Thoracic aorta (tissue), 2 donors: ENCODE measurements at regions not wholly inside any gene's neighbourhood (a gene's known extent, or its start where the extent isn't known, plus 50 kb on each side); places are given as distances from the start of the nearest gene placed in this dataset.

ENCODE experiments used
- ATAC-seq: fragments of 150-250 bp; one replicate; pipeline ENCODE4 v1.8.0; 2017; ENCODE audit warnings: low read depth; ENCODE audit not compliant: insufficient number of reproducible peaks, low FRiP score
- DNase-seq: peaks from one replicate; pipeline ENCODE4 v3.0.0-alpha.2; 2020; ENCODE audit warnings: low spot score
- H3K27ac ChIP-seq, 2 donors: fragments of 200-600 bp; sonication (generic); 1 replicate in 1 of 2; 2 replicates in 1 of 2; pipeline ENCODE4 v1.5.1; 2016; ENCODE audit warnings: mild to moderate bottlenecking in 2 of 2, moderate library complexity in 2 of 2
- H3K27me3 ChIP-seq: fragments of 200-600 bp; sonication (generic); replicated peaks from 2 replicates; pipeline ENCODE4 v1.6.0; 2016; ENCODE audit warnings: mild to moderate bottlenecking; ENCODE audit not compliant: insufficient read depth
- H3K36me3 ChIP-seq: fragments of 200-600 bp; sonication (generic); one replicate; pipeline ENCODE4 v1.5.1; 2016
- H3K4me1 ChIP-seq, 2 donors: fragments of 200-600 bp; sonication (generic); 1 replicate in 1 of 2; 2 replicates in 1 of 2; pipeline versions ENCODE4 v1.5.1 to v1.6.0; 2016; ENCODE audit warnings: low read depth in 2 of 2, mild to moderate bottlenecking in 1 of 2; ENCODE audit not compliant: control insufficient read depth in 1 of 2
- H3K4me3 ChIP-seq: fragments of 200-600 bp; sonication (generic); 2 replicates; pipeline ENCODE4 v1.5.1; 2016; ENCODE audit warnings: mild to moderate bottlenecking
- H3K9me3 ChIP-seq: fragments of 200-600 bp; sonication (generic); 2 replicates; pipeline ENCODE4 v1.5.1; 2016
- CTCF ChIP-seq: fragments of 200-600 bp; sonication (generic); IDR thresholded peaks from one replicate; pipeline ENCODE4 v1.5.1; 2019; ENCODE audit warnings: antibody characterized with exemption

GRCh38 chr1:4975856-4976255 is 321.4 kb downstream of the AJAP1 start:
- no peaks in the 10 kb centered on the region for H3K4me1 ChIP-seq
- no peak overlapping the region for H3K27ac ChIP-seq
- H3K4me3 ChIP-seq: no peak overlapping the region
- TF ChIP-seq CTCF: no peak
- no peaks in the 10 kb centered on the region for H3K27me3 ChIP-seq
- no peaks in the 10 kb centered on the region for H3K36me3 ChIP-seq
- ATAC-seq (no peak), DNase-seq (no peak)
- no peaks in the 10 kb centered on the region for H3K9me3 ChIP-seq

- no peak for TF ChIP-seq CTCF
- no peak overlapping the region for H3K27ac ChIP-seq
- ATAC-seq (no peak), DNase-seq (no peak)
- no peaks in the 10 kb centered on the region for H3K36me3 ChIP-seq
- no peaks in the 10 kb centered on the region for H3K27me3 ChIP-seq
- no peaks in the 10 kb centered on the region for H3K4me1 ChIP-seq
- no peaks in the 10 kb centered on the region for H3K9me3 ChIP-seq
- H3K4me3 ChIP-seq: no peak overlapping the region
Observed at GRCh38 chr1:4974981-4975685, 320.7 kb downstream of the AJAP1 start.

GRCh38 chr1:4973341-4973740 is 318.9 kb downstream of the AJAP1 start:
- ATAC-seq: no peak
- Histone ChIP-seq H3K9me3 (no peaks in the 10 kb centered on the region), H3K4me1 (no peaks in the 10 kb centered on the region), H3K27me3 (no peaks in the 10 kb centered on the region), H3K36me3 (no peaks in the 10 kb centered on the region), H3K4me3 (no peak overlapping the region), H3K27ac (no peak overlapping the region)
- DNase-seq: no peak
- no peak for TF ChIP-seq CTCF

- Histone ChIP-seq H3K36me3 (no peaks in the 10 kb centered on the region), H3K9me3 (no peaks in the 10 kb centered on the region), H3K4me1 (no peaks in the 10 kb centered on the region), H3K27ac (no peak overlapping the region), H3K4me3 (no peak overlapping the region), H3K27me3 (no peaks in the 10 kb centered on the region)
- ATAC-seq (no peak), DNase-seq (no peak)
- TF ChIP-seq CTCF: no peak
Observed at GRCh38 chr1:4972761-4973320, 318.4 kb downstream of the AJAP1 start.

- Histone ChIP-seq H3K9me3 (no peaks in the 10 kb centered on the region), H3K4me1 (no peaks in the 10 kb centered on the region), H3K4me3 (no peak overlapping the region), H3K27me3 (no peaks in the 10 kb centered on the region), H3K36me3 (no peaks in the 10 kb centered on the region), H3K27ac (no peak overlapping the region)
- ATAC-seq: no peak
- no peak for DNase-seq
- TF ChIP-seq CTCF: no peak
Observed at GRCh38 chr1:4971666-4972065, 317.3 kb downstream of the AJAP1 start.
